Central memory CD8-positive, alpha-beta T cell (primary cell): ENCODE measurements at regions not wholly inside any gene's neighbourhood (a gene's known extent, or its start where the extent isn't known, plus 50 kb on each side); places are given as distances from the start of the nearest gene placed in this dataset.
"Not testable (repeated sequence)": the region's sequence is repeated elsewhere in the genome, so short reads cannot be mapped to it uniquely, and the experiment has no call there.

Experiments
- ATAC-seq: fragments of 150-1000 bp; cut with Tn5 transposase; replicated peaks from 2 replicates; pipeline ENCODE4 v1.10.0; 2022; ENCODE audit warnings: mild to moderate bottlenecking, moderate FRiP score, moderate number of reproducible peaks; ENCODE audit not compliant: poor library complexity, severe bottlenecking; ENCODE audit errors: extremely low read depth
- DNase-seq, 2 donors: peaks; one replicate each; pipeline ENCODE4 v3.0.0; 2021; ENCODE audit warnings: low spot score in 2 of 2
- H3K27ac Mint-ChIP-seq: one replicate; pipeline ENCODE4 v1.8.0; 2022; ENCODE audit warnings: low read depth, mild to moderate bottlenecking, moderate library complexity, mixed read lengths
- H3K27me3 Mint-ChIP-seq: one replicate; pipeline ENCODE4 v1.8.0; 2022; ENCODE audit warnings: mixed read lengths
- H3K36me3 Mint-ChIP-seq: one replicate; pipeline ENCODE4 v1.8.0; 2022; ENCODE audit warnings: mild to moderate bottlenecking, moderate library complexity, mixed read lengths; ENCODE audit not compliant: insufficient read depth
- H3K4me1 Mint-ChIP-seq: one replicate; pipeline ENCODE4 v1.8.0; 2022; ENCODE audit warnings: mixed read lengths
- H3K4me3 Mint-ChIP-seq: one replicate; pipeline ENCODE4 v1.8.0; 2022; ENCODE audit warnings: mild to moderate bottlenecking, moderate library complexity, mixed read lengths
- H3K9me3 Mint-ChIP-seq: one replicate; pipeline ENCODE4 v1.8.0; 2022; ENCODE audit warnings: mixed read lengths

GRCh38 chr17:445839-446238, 93.2 kb upstream of the RPH3AL start, which contains the start of gene RFLNB:
TSS of gene RFLNB (minus strand) at chr17:445939.
- DNase-seq, H3K4me3 Mint-ChIP-seq, H3K9me3 Mint-ChIP-seq, H3K27me3 Mint-ChIP-seq, H3K4me1 Mint-ChIP-seq, H3K27ac Mint-ChIP-seq, ATAC-seq: not testable (repeated sequence)
- peaks cover 27% of the 10 kb centered on the region for H3K36me3 Mint-ChIP-seq

- DNase-seq = no peak
- Mint-ChIP-seq H3K27ac (no peak overlapping the region), H3K4me3 (no peak overlapping the region)
These were observed 92.4 kb upstream of the RPH3AL start for GRCh38 chr17:444879-445454.

DNA sequence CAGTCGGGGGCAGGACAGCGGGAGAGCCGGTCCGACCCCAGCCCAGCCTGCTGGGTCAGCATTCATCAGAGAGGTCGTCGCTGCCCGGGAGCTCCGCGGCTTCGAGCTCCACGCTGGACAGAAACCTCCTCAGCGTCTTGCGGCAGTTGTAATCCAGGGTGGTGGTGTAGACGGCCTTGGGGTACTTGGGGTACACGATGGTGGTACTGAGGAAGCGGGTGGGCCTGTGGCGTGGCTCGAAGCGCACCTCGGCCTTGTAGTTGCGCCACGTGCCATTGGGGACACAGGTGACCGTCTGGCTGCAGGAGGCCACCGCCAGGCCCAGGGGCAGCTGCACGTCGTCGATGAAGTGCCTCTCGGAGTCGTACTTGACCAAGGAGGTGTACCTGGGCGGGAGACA, 90.5 kb upstream of the RPH3AL start:
- DNase-seq = no peak
- Mint-ChIP-seq H3K27ac (no peak overlapping the region), H3K4me1 (peaks cover 5% of the 10 kb centered on the region), H3K9me3 (no peaks in the 10 kb centered on the region), H3K27me3 (no peaks in the 10 kb centered on the region), H3K36me3 (peaks cover 28% of the 10 kb centered on the region), H3K4me3 (no peak overlapping the region)
- no peak for ATAC-seq

More at GRCh38 chr17:444879-445454, 92.4 kb upstream of the RPH3AL start:
- no peaks in the 10 kb centered on the region for H3K27me3 Mint-ChIP-seq
- no peak for ATAC-seq
- H3K36me3 Mint-ChIP-seq = peaks cover 27% of the 10 kb centered on the region
- H3K9me3 Mint-ChIP-seq = no peaks in the 10 kb centered on the region
- H3K4me1 Mint-ChIP-seq = peaks cover 5% of the 10 kb centered on the region

- no peak for DNase-seq
- Mint-ChIP-seq H3K36me3 (peaks cover 26% of the 10 kb centered on the region), H3K27ac (no peak overlapping the region), H3K27me3 (no peaks in the 10 kb centered on the region), H3K4me1 (no peaks in the 10 kb centered on the region), H3K4me3 (no peak overlapping the region), H3K9me3 (no peaks in the 10 kb centered on the region)
- ATAC-seq = no peak
These were observed 88.7 kb upstream of the RPH3AL start for GRCh38 chr17:441155-441950.

DNA sequence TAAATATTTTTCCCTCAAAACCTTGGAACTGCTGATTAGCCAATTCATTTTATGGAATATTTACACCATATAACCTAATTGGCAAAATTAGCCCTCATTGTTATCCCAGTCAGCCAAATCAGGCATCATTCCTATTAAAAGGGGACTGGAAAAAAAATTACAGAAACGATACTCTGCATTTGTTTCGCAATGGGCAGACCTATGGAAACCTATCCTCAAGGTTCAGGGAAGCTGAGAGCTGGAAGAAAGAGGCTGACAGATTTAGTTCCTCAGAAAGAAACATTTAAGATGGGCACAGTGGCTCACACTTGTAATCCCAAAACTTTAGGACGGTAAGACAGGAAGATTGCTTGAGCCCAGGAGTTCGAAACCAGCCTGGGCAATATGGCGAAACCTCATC, 85.6 kb upstream of the RPH3AL start:
- H3K36me3 Mint-ChIP-seq = peaks cover 14% of the 10 kb centered on the region
- ATAC-seq (no peak), DNase-seq (no peak)
- no peaks in the 10 kb centered on the region for H3K4me1 Mint-ChIP-seq
- H3K4me3 Mint-ChIP-seq = no peak overlapping the region
- no peaks in the 10 kb centered on the region for H3K9me3 Mint-ChIP-seq
- H3K27ac Mint-ChIP-seq = no peak overlapping the region
- no peaks in the 10 kb centered on the region for H3K27me3 Mint-ChIP-seq

DNA sequence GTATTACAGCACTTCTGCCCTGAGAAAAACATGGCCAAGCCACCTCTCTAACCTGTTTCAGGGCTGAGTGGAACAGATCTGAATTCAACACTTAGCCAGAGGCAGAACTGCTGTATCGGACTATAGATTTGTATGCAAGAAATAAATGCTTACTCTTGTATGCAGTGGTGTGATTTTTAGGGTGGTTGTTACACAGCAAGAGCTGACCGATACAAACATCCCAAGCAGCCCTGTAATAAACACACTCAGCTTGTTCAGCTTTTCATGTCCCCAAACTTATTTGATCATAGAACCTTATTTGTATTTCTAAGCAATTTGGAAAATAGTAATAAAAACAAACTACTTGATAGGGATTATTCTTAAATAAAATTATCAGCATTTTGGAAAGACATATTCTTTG, 84.9 kb upstream of the RPH3AL start:
- DNase-seq (no peak), ATAC-seq (no peak)
- Mint-ChIP-seq H3K4me3 (no peak overlapping the region), H3K27me3 (no peaks in the 10 kb centered on the region), H3K9me3 (no peaks in the 10 kb centered on the region), H3K27ac (no peak overlapping the region), H3K4me1 (no peaks in the 10 kb centered on the region), H3K36me3 (peaks cover 7% of the 10 kb centered on the region)

GRCh38 chr17:436571-436970, 84.0 kb upstream of the RPH3AL start:
- no peaks in the 10 kb centered on the region for H3K4me1 Mint-ChIP-seq
- no peaks in the 10 kb centered on the region for H3K27me3 Mint-ChIP-seq
- no peaks in the 10 kb centered on the region for H3K9me3 Mint-ChIP-seq
- no peak overlapping the region for H3K4me3 Mint-ChIP-seq
- H3K27ac Mint-ChIP-seq = no peak overlapping the region
- DNase-seq (no peak), ATAC-seq (no peak)
- H3K36me3 Mint-ChIP-seq = peaks cover 3% of the 10 kb centered on the region

DNA sequence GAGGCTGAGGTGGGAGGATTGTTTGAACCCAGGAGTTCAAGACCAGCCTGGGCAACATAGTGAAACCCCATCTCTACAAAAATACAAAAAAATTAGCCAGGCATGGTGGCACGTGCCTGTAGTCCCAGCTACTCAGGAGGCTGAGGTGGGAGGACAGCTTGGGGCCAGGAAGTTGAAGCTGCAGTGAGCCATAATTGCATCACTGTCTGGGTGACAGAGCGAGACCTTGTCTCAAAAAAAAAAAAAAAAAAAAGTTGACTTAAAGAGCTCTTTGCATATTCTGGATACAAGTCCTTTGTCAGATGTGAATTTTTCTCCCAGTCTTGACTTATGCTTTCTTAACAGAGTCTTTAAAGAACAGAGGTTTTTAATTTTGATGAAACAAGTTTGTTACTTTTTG, 79.9 kb upstream of the RPH3AL start:
- not testable (repeated sequence) for H3K4me1 Mint-ChIP-seq, H3K4me3 Mint-ChIP-seq, H3K27ac Mint-ChIP-seq, H3K9me3 Mint-ChIP-seq, DNase-seq, H3K27me3 Mint-ChIP-seq, H3K36me3 Mint-ChIP-seq, ATAC-seq

DNA sequence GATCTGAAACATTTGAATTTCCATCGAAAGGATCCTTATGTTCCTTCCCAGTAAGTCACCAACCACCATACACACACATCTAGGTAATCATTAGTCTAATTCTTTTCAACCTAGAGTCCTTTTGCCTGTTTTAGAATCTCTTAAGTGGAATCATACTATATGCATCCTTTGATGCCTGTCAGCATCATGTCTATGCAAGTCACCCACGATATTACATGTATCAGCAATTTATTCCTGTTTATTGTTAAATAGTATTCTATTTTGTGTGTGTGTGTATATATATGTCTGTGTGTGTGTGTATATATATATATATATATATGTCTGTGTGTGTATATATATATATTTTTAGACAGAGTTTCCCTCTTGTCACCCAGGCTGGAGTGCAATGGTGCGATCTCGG, 78.9 kb upstream of the RPH3AL start:
- Mint-ChIP-seq H3K27me3 (no peaks in the 10 kb centered on the region), H3K4me3 (no peak overlapping the region), H3K4me1 (no peaks in the 10 kb centered on the region), H3K9me3 (no peaks in the 10 kb centered on the region), H3K27ac (no peak overlapping the region), H3K36me3 (peaks cover 1% of the 10 kb centered on the region)
- no peak for DNase-seq
- no peak for ATAC-seq

DNA sequence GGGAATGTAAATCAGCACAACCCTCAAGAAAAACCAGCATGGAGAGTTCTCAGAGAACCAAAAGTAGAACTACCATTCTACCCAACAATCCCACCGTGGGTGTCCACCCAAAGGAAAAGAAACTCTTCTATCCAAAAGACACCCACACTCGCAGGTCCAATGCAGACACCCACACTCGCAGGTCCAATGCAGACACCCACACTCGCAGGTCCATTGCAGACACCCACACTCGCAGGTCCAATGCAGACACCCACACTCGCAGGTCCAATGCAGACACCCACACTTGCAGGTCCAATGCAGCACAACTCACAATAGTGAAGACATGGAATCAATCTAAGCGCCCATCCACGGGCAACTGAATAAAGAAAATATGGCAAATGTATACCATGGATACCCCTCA, 77.0 kb upstream of the RPH3AL start:
- no peak overlapping the region for H3K4me3 Mint-ChIP-seq
- H3K27me3 Mint-ChIP-seq = no peaks in the 10 kb centered on the region
- DNase-seq = no peak
- no peaks in the 10 kb centered on the region for H3K9me3 Mint-ChIP-seq
- no peaks in the 10 kb centered on the region for H3K4me1 Mint-ChIP-seq
- no peak for ATAC-seq
- H3K27ac Mint-ChIP-seq = no peak overlapping the region
- peaks cover 1% of the 10 kb centered on the region for H3K36me3 Mint-ChIP-seq

- ATAC-seq (no peak), DNase-seq (no peak)
- H3K36me3 Mint-ChIP-seq = peaks cover 1% of the 10 kb centered on the region
- no peaks in the 10 kb centered on the region for H3K9me3 Mint-ChIP-seq
- H3K27ac Mint-ChIP-seq = no peak overlapping the region
- no peaks in the 10 kb centered on the region for H3K27me3 Mint-ChIP-seq
- no peak overlapping the region for H3K4me3 Mint-ChIP-seq
- no peaks in the 10 kb centered on the region for H3K4me1 Mint-ChIP-seq
These were observed 75.8 kb upstream of the RPH3AL start for GRCh38 chr17:428414-428813.

DNA sequence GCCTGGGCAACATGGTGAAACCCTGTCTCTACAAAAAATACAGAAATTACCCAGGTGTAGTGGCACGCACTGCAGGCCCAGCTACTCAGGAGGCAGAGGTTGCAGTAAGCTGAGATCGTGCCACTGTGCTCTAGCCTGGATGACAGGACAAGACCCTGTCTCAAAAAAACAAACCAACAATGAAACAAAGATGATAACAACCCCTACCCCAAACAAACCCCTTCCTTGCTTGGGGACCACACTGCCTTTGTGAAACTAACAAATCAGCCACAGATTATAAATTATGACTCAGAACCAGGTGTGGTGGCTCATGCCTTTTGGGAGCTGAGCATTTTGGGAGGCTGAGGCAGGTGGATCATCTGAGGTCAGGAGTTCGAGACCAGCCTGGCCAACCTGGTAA, 75.3 kb upstream of the RPH3AL start:
- ATAC-seq = no peak
- Mint-ChIP-seq H3K4me1 (no peaks in the 10 kb centered on the region), H3K9me3 (no peaks in the 10 kb centered on the region), H3K36me3 (peaks cover 1% of the 10 kb centered on the region), H3K27me3 (no peaks in the 10 kb centered on the region), H3K27ac (no peak overlapping the region), H3K4me3 (no peak overlapping the region)
- no peak for DNase-seq

- no peaks in the 10 kb centered on the region for H3K4me1 Mint-ChIP-seq
These were observed 74.7 kb upstream of the RPH3AL start for GRCh38 chr17:427327-427726.

More at GRCh38 chr17:427327-427726, 74.7 kb upstream of the RPH3AL start:
- DNase-seq (no peak), ATAC-seq (no peak)
- H3K27ac Mint-ChIP-seq = no peak overlapping the region
- peaks cover 1% of the 10 kb centered on the region for H3K36me3 Mint-ChIP-seq
- H3K27me3 Mint-ChIP-seq = no peaks in the 10 kb centered on the region
- H3K9me3 Mint-ChIP-seq = no peaks in the 10 kb centered on the region
- no peak overlapping the region for H3K4me3 Mint-ChIP-seq
